VCaP (cell line): ENCODE measurements at regions not wholly inside any gene's neighbourhood (a gene's known extent, or its start where the extent isn't known, plus 50 kb on each side); places are given as distances from the start of the nearest gene placed in this dataset.

Experiments used
- H3K27ac ChIP-seq: fragments of 450-650 bp; 2 replicates; pipeline ENCODE4 v1.5.1; 2017
- CTCF ChIP-seq: fragments of 450-650 bp; conservative IDR thresholded peaks from 2 replicates; pipeline ENCODE4 v1.5.1; 2017; ENCODE audit warnings: mild to moderate bottlenecking, moderate library complexity

- no peak for TF ChIP-seq CTCF
- no peak overlapping the region for H3K27ac ChIP-seq
These were observed 172.8 kb upstream of the CDH5 start for GRCh38 chr16:66193543-66194229.

DNA sequence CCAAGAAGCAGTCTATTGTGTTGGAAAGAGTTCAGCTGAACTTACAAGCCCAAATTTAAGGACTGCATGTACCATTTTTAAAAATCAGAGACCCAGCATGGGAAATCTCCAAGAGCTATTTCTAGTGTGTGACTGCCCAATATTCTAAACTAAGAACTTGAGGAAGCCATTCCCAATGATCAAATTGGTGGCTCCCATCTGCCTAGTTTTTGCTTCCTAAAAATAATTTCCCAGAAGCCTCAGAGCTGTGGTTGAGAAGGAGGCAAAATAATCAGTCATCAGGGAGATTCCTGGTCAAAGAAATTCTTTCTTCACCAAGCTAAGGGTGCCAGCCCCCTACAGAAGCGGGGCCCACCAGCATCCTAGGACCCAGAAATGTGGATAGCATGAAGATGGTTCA lies 176.1 kb upstream of the CDH5 start:
- H3K27ac ChIP-seq: no peak overlapping the region
- TF ChIP-seq CTCF: no peak

GRCh38 chr16:66189951-66190350 lies 176.5 kb upstream of the CDH5 start:
- H3K27ac ChIP-seq: no peak overlapping the region
- no peak for TF ChIP-seq CTCF

- H3K27ac ChIP-seq: no peak overlapping the region
- no peak for TF ChIP-seq CTCF
These were observed 177.4 kb upstream of the CDH5 start for GRCh38 chr16:66188917-66189725.

DNA sequence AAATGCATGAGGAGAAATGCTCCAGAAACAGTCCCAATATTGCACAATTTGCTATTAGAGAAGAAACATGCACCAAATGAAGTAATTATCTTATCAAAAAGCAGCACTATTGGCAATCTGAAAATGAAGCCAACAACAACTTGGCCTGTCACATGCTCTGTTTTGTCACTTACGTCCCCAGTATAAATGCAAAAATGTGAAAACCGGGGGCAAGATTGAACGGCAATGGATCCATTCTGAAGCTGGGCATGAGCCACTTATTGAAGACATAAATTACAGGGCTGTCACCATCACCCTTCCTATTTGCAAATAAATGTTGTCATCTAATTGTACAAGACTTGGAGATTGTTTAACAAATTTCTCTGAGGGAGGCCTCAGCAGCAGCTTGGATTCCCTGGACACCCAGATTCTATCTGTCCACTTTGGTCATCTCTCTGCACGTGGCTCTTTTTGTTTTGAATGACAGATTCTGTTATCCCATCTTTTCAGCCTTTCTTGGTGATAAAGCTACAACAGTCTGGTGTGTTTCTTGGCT lies 180.2 kb upstream of the CDH5 start:
- no peak overlapping the region for H3K27ac ChIP-seq
- TF ChIP-seq CTCF: no peak

DNA sequence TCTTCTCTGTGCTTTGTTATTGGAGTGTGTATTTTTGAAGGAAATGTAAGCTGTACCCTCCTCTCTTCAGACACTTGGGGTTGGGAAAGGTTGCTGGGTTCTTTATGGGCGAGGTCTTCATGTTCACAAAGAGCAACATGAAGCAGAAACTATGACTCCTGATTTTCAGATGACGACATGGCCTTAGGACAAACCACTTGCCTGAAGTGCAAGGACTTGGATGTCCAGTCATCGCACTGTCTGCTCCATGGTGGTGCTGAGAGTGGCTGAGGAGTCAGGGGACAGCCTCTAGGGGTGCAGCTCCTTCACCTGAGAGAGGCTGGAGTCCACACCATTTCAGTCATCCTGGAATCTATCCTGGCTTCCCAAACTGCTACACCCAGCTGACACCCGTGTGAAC lies 183.9 kb upstream of the CDH5 start:
- no peak for TF ChIP-seq CTCF
- H3K27ac ChIP-seq: no peak overlapping the region

- H3K27ac ChIP-seq: no peak overlapping the region
- no peak for TF ChIP-seq CTCF
These were observed 189.8 kb upstream of the CDH5 start for GRCh38 chr16:66176731-66177130.
